Neutrophil (primary cell): ENCODE measurements at regions not wholly inside any gene's neighbourhood (a gene's known extent, or its start where the extent isn't known, plus 50 kb on each side); places are given as distances from the start of the nearest gene placed in this dataset.
"Not testable (repeated sequence)": the region's sequence is repeated elsewhere in the genome, so short reads cannot be mapped to it uniquely, and the experiment has no call there.

Experiments used
- H3K27ac ChIP-seq: fragments of 200-600 bp; sonication (generic); 2 replicates; pipeline ENCODE4 v1.5.1; 2016; ENCODE audit warnings: mild to moderate bottlenecking, moderate library complexity
- H3K27me3 ChIP-seq: fragments of 200-600 bp; sonication (generic); 2 replicates; pipeline ENCODE4 v1.6.0; 2016; ENCODE audit warnings: mild to moderate bottlenecking
- H3K36me3 ChIP-seq: fragments of 200-600 bp; sonication (generic); 2 replicates; pipeline ENCODE4 v1.5.1; 2017
- H3K4me1 ChIP-seq, 2 experiments: fragments of 200-600 bp in 1 of 2; sonication (generic) in 1 of 2; 1 replicate in 1 of 2; 2 replicates in 1 of 2; pipeline versions ENCODE4 v1.5.1 to v1.6.1; 2013 to 2016; ENCODE audit warnings: low read depth in 1 of 2, low read length in 1 of 2, mild to moderate bottlenecking in 1 of 2, moderate library complexity in 1 of 2; ENCODE audit not compliant: control insufficient read depth in 1 of 2, insufficient read depth in 1 of 2
- H3K4me3 ChIP-seq, 2 experiments: fragments of 200-600 bp in 1 of 2; sonication (generic) in 1 of 2; 1 replicate in 1 of 2; 2 replicates in 1 of 2; pipeline ENCODE4 v1.5.1; 2013 to 2016; ENCODE audit warnings: low read depth in 1 of 2, low read length in 1 of 2, mild to moderate bottlenecking in 1 of 2, moderate library complexity in 1 of 2
- H3K9me3 ChIP-seq: fragments of 200-600 bp; sonication (generic); 2 replicates; pipeline ENCODE4 v1.5.1; 2016
- CTCF ChIP-seq: fragments of 200-600 bp; sonication (generic); IDR thresholded peaks from 2 replicates; pipeline ENCODE4 v1.5.1; 2016; ENCODE audit warnings: antibody characterized with exemption

GRCh38 chr2:16102976-16103380 lies 162.6 kb downstream of the MYCN start:
- Histone ChIP-seq H3K9me3 (no peaks in the 10 kb centered on the region), H3K27me3 (no peaks in the 10 kb centered on the region), H3K4me1 (no peaks in the 10 kb centered on the region), H3K4me3 (no peak overlapping the region), H3K36me3 (no peaks in the 10 kb centered on the region), H3K27ac (no peak overlapping the region)
- no peak for TF ChIP-seq CTCF

GRCh38 chr2:16102358-16102975 lies 162.1 kb downstream of the MYCN start:
- H3K4me1 ChIP-seq = no peaks in the 10 kb centered on the region
- H3K36me3 ChIP-seq = no peaks in the 10 kb centered on the region
- no peak for TF ChIP-seq CTCF
- H3K27ac ChIP-seq = no peak overlapping the region
- H3K27me3 ChIP-seq = no peaks in the 10 kb centered on the region
- no peak overlapping the region for H3K4me3 ChIP-seq
- no peaks in the 10 kb centered on the region for H3K9me3 ChIP-seq

GRCh38 chr2:16101196-16101595 lies 160.8 kb downstream of the MYCN start:
- no peak for TF ChIP-seq CTCF
- no peak overlapping the region for H3K4me3 ChIP-seq
- no peak overlapping the region for H3K27ac ChIP-seq
- no peaks in the 10 kb centered on the region for H3K4me1 ChIP-seq
- no peaks in the 10 kb centered on the region for H3K36me3 ChIP-seq
- H3K27me3 ChIP-seq = no peaks in the 10 kb centered on the region
- no peaks in the 10 kb centered on the region for H3K9me3 ChIP-seq

- Histone ChIP-seq H3K4me3 (no peak overlapping the region), H3K27me3 (no peaks in the 10 kb centered on the region), H3K9me3 (no peaks in the 10 kb centered on the region), H3K4me1 (no peaks in the 10 kb centered on the region), H3K27ac (no peak overlapping the region), H3K36me3 (no peaks in the 10 kb centered on the region)
- no peak for TF ChIP-seq CTCF
Observed at GRCh38 chr2:16100006-16100405, 159.7 kb downstream of the MYCN start.

GRCh38 chr2:16099326-16099725 lies 159.0 kb downstream of the MYCN start:
- Histone ChIP-seq H3K4me3 (no peak overlapping the region), H3K27me3 (no peaks in the 10 kb centered on the region), H3K27ac (no peak overlapping the region), H3K36me3 (no peaks in the 10 kb centered on the region), H3K9me3 (no peaks in the 10 kb centered on the region), H3K4me1 (no peaks in the 10 kb centered on the region)
- no peak for TF ChIP-seq CTCF

- no peak for TF ChIP-seq CTCF
- Histone ChIP-seq H3K27ac (no peak overlapping the region), H3K27me3 (no peaks in the 10 kb centered on the region), H3K9me3 (no peaks in the 10 kb centered on the region), H3K4me1 (no peaks in the 10 kb centered on the region), H3K36me3 (no peaks in the 10 kb centered on the region), H3K4me3 (no peak overlapping the region)
Observed at GRCh38 chr2:16096962-16097361, 156.6 kb downstream of the MYCN start.

- not testable (repeated sequence) for H3K4me1 ChIP-seq, H3K27ac ChIP-seq, H3K4me3 ChIP-seq, H3K27me3 ChIP-seq, H3K36me3 ChIP-seq, H3K9me3 ChIP-seq
Observed at GRCh38 chr2:16095483-16095882, 155.1 kb downstream of the MYCN start.
